ENCODE measurements at regions not wholly inside any gene's neighbourhood (a gene's known extent, or its start where the extent isn't known, plus 50 kb on each side); places are given as distances from the start of the nearest gene placed in this dataset.

DNA sequence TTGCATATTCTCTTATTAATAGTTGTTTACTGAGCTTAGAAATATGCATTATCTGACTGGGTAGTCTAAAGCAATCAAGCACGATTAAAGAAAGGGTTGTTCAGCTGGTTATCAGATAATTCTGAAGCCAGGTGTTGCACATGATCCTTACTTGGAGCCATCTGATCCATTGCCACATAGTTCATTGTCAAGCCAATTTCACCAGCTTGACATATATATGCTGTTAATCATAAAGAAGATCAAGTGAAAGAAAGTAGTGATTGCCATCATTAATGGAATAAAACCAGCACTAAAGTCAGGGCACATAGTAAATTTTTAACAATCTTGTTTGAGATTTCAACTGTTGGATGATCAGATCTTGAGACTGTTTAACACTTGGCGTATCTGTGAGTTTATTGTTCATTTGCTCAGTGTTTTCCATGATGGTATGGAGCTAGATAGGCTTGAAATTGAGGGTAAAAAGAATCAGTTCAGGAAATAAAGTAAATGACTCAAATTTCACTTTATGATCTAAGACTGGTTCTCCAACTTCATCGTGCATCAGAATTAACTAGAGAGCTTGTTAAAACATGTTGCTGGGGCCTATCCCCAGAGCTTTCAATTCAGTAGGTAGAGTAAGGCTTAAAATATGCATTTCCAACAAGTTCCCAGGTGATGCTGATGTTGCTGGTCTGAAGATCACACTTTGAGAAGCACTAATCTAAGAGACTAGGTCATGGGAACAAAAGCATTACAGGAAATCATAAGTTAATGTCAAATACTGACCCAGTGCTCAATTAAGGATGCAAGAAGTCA, 539.6 kb downstream of the SATB2 start:
- TF ChIP-seq ZFX (IDR thresholded peaks at IDR 0.05; ENCODE audit: borderline replicate concordance), result no peak
- TF ChIP-seq, protein P1, sequence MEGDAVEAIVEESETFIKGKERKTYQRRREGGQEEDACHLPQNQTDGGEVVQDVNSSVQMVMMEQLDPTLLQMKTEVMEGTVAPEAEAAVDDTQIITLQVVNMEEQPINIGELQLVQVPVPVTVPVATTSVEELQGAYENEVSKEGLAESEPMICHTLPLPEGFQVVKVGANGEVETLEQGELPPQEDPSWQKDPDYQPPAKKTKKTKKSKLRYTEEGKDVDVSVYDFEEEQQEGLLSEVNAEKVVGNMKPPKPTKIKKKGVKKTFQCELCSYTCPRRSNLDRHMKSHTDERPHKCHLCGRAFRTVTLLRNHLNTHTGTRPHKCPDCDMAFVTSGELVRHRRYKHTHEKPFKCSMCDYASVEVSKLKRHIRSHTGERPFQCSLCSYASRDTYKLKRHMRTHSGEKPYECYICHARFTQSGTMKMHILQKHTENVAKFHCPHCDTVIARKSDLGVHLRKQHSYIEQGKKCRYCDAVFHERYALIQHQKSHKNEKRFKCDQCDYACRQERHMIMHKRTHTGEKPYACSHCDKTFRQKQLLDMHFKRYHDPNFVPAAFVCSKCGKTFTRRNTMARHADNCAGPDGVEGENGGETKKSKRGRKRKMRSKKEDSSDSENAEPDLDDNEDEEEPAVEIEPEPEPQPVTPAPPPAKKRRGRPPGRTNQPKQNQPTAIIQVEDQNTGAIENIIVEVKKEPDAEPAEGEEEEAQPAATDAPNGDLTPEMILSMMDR (IDR thresholded peaks at IDR 0.05), result no peak
- no peak overlapping the region for H3K27ac ChIP-seq

DNA sequence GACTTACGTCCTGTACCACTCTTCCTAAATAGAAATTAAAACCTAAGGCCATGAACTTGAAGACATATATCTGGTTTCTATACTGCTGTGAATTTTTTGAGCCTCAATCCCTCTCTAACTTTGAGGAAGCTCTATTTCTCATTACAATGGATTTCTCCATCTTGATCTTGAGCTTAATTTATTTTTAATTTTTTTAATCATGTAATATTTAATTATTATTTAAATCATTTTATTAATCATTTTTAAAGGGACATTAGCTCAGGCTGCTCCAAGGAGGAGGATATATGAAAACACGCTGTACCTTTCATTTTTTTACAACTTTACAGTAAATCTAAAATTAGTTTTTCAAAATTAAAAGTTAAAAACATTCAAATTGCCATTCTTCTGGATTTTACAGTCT, 540.5 kb downstream of the SATB2 start:
- TF ChIP-seq, protein P1 (IDR thresholded peaks at IDR 0.05), result no peak
- TF ChIP-seq ZFX (IDR thresholded peaks at IDR 0.05; ENCODE audit: borderline replicate concordance), result no peak

DNA sequence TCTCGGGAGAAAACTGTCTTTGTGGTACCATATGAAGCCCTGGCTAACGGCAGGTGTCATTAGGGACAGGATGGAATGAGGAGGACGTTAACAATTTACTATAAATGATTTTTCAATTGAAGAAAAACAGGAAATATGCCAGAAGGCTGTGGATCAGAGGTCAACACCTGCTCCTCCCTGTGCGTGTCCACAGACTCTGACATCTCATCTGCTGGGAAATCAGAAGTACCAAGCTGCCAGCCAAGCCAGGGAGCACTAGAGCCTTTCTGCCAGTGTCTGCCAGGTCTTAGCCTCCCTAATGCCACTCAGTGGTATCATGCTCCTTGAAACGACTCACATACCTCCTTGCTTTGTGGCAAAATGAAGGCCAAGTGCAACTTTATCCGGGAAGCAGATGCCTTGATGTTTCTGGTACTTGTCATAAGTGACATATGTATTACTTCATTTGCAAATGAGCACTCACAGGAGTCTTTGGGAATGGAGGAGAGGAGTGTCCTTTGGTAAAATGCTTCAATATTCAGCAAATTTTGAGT, 541.1 kb downstream of the SATB2 start:
- H3K27ac ChIP-seq, result no peak overlapping the region
- TF ChIP-seq, protein P1 (IDR thresholded peaks at IDR 0.05), result no peak
- no peak for TF ChIP-seq ZFX (IDR thresholded peaks at IDR 0.05; ENCODE audit: borderline replicate concordance)

More for the DNA sequence above, 540.5 kb downstream of the SATB2 start:
- H3K27ac ChIP-seq, result no peak overlapping the region

GRCh38 chr2:198913394-198914152, 544.2 kb downstream of the SATB2 start:
- no peak overlapping the region for H3K27ac ChIP-seq
- TF ChIP-seq ZFX (IDR thresholded peaks at IDR 0.05; ENCODE audit: borderline replicate concordance), result no peak
- TF ChIP-seq, protein P1 (IDR thresholded peaks at IDR 0.05), result no peak

DNA sequence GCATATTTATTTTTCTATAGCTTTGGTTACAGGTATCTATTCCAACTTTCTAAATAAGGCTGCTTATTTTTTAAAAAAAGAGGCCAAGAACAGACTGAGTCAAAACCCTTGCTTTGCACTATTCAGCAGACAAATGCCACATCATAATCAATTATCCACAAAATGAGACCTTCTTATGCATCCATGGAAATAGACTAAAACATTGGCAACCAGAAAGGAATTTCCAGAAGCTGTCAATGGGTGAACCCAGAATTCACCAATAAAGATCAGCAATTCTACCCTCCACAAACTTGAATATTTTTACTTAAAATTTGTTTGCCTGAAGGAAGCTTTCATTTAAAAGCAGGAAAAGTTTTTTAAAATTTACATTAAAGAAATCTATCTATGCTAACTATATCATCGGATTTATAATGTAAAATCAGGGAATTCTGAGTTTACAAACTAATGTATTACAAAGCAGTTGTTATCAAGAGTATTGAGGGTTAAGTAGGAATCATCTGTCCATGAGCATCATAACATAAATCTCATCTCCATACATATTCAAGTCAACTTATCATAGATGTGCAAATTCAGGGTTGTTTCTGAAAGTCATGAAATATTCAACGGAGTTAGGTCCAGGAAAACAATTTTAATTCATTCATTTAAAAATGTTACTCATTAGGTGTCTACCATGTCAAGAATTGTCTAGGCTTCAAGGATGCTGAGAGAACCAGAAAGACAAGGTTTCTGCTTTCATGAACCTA, 548.0 kb downstream of the SATB2 start:
- TF ChIP-seq ZFX (IDR thresholded peaks at IDR 0.05; ENCODE audit: borderline replicate concordance), result no peak
- TF ChIP-seq, protein P1 (IDR thresholded peaks at IDR 0.05), result no peak
- H3K27ac ChIP-seq, result no peak overlapping the region

DNA sequence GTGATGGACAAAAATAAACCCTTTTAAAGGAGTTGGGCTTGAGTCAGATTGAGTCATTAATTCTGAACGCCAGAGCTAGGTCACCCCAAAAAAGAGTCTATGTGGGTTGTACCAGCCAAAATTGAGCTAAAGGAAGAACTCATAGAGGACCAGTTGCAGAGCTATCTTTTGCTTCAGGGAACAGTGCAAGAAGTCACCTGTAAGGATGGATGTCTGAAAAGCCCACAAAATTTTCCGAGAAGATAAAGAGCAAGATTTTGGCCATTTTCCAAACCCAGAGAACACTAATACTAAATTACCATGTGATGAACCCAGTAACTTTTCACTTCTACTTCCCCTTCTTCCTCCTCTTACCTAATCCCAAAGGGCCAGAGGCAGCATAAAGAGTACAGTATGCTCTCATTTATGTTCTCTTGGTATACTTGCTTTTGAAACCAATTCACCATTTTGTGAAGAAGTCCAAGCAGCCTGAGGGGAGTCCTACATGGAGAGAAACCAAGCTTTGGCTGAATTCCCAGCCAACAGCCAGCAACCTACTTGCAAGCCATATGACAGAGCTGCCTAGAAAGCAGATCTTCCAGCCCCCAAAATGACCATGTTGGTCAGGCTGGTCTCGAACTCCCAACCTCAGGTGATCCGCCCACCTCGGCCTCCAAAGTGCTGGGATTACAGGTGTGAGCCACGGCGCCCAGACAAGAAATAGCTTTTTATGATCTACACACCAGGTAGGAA, 551.7 kb downstream of the SATB2 start:
- no peak overlapping the region for H3K27ac ChIP-seq
- no peak for TF ChIP-seq ZFX (IDR thresholded peaks at IDR 0.05; ENCODE audit: borderline replicate concordance)
- TF ChIP-seq, protein P1 (IDR thresholded peaks at IDR 0.05), result no peak

All from 22Rv1 (cell line).